ENCODE measurements at regions not wholly inside any gene's neighbourhood (a gene's known extent, or its start where the extent isn't known, plus 50 kb on each side); places are given as distances from the start of the nearest gene placed in this dataset.

DNA sequence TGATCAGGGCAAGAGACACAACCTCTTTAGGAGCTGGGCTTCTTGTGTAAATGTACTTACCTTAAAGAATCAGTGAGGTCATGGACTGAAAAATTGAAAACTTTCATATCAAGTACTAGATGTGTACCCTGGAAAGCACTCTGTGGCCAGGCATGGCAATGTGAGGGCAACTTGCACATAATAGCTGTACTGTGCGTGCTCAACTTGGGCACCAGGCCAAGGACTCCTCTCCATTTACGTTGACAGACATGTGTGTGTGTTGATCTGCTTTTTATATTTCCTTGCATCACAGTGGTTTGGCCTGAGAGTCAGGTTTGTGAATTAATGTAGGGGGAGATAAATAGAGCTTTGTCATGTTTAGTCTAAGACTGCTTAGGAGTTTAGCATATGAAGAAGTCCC lies 669.5 kb upstream of the REG3G start:
- intact Hi-C loops (cut with micrococcal nuclease): no loop called here
- ATAC-seq (no peak), DNase-seq (no peak)

DNA sequence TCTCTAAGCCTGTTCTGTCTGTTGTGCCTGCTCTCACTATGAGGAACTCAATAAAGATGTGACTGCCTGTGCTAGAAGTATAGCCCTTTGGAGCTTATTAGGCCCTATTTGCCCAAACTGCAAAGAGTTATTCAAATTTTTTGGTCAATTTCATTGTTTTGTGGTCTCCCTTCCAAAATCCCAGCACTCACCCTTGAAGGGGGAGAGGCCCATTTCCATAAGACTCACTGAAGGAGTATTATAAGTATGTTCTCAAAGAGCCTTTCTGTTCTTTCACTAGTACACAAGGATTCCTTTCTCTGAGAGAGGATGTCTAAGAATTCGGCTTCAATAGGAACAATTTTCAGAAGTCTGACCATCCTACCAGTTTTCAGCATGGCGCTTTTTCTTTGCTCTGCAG lies 641.9 kb upstream of the REG3G start:
- DNase-seq: no peak
- intact Hi-C loops (cut with micrococcal nuclease): no loop called here
- ATAC-seq: no peak

GRCh38 chr2:78397198-78397597 lies 628.3 kb upstream of the REG3G start:
- DNase-seq (no peak), ATAC-seq (no peak)
- intact Hi-C loops (cut with micrococcal nuclease): no loop called here

- intact Hi-C loops (cut with micrococcal nuclease): no loop called here
- DNase-seq (no peak), ATAC-seq (no peak)
Observed at GRCh38 chr2:78407960-78408794, 617.3 kb upstream of the REG3G start.

GRCh38 chr2:78408795-78409118 lies 616.7 kb upstream of the REG3G start:
- DNase-seq (no peak), ATAC-seq (no peak)
- intact Hi-C loops (cut with micrococcal nuclease): no loop called here

DNA sequence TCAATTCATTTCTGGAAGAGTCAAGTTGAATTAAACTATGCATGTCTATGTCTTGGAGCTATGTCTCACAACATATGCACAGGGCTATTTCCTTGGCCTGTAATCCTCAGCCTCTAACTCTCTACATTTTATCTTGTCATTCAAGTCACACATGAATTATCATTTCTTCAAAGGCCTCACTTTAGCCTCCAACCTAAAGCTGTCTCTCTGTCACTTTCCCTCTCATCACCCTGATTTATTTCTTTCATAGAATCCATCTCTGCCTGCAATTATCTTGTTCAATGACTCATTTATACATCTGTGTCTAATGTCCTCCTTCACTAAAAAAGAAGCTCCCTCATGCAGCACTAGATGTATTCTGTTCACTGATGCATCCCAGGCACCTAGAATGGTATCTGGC lies 614.2 kb upstream of the REG3G start:
- no peak for ATAC-seq
- no peak for DNase-seq
- intact Hi-C loops (cut with micrococcal nuclease): no loop called here

GRCh38 chr2:78416625-78417300 lies 608.7 kb upstream of the REG3G start:
- intact Hi-C loops (cut with micrococcal nuclease): no loop called here
- ATAC-seq (no peak), DNase-seq (no peak)

DNA sequence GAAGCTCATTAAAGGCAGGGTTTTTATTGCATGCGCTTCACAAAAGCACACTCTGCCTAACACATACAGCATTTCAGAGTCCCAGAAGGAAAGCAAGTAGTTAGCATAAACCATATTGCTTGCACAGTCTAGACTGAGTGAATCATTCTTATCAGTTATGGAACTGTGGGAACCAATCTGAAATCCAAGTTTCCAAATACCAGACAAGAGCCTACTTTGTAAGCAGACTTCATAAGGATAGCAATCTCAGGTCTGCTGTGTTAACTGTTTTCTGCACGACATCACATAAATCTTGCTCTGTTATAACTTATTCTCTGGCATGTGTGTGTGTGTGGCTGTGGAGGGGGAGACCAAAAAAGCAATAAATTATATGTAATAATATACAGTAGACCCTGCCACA lies 608.1 kb upstream of the REG3G start:
- ATAC-seq (no peak), DNase-seq (no peak)
- intact Hi-C loops (cut with micrococcal nuclease): no loop called here

DNA sequence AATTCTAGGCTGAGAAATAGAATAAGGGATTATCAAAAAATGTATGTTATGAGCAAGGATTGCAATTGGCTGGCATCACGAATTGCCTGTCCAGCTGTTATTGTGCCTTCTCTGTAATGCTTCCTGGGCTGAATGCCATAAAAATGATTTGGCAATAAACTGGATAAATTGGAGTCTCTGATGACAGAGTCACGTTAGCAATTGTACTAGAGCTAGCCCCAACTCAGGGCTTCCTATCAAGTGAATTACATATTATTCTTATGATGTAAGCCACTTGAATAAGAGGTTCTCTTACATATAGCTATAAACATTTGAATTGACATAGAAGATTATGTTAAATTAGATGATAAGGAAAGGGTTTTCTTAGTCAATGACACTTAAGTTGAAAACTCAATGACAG lies 607.5 kb upstream of the REG3G start:
- intact Hi-C loops (cut with micrococcal nuclease): no loop called here
- DNase-seq (no peak), ATAC-seq (no peak)

DNA sequence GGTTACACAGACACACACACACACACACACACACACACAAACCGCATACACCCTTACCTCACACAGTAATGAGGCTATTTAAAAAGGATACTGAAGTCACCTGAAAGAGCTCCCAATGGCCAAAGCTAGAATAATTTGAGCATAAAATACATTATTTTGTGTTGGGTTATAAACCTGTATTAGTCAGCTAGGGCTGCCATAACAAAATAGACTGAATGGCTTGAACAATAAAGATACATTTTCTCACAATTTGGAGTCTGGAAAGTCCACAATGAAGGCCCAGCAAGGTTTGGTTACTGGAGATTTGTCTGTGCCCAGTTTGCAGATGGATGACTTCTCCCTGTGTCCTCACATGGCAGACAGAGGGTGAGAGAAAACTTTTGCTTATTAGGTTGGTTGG lies 605.4 kb upstream of the REG3G start:
- intact Hi-C loops (cut with micrococcal nuclease): no loop called here
- ATAC-seq: no peak
- DNase-seq: no peak

DNA sequence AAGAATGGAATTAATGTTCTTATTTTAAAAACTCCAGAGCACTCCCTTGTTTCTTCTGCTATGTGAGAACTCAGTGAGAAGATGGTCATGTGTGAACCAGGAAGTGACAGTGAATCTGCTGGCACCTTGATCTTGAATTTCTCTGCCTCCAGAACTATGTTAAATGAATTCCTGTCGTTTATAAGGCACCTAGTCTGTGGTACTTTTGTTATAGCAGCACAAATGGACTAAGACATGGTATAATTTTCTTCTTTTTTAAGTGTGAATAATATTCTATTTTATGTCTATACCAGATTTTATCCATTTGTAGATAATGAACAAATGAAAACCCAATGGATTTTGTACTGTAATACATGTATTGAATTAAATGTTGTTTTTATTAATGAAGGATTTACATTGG lies 601.9 kb upstream of the REG3G start:
- no peak for DNase-seq
- intact Hi-C loops (cut with micrococcal nuclease): no loop called here
- ATAC-seq: no peak

DNA sequence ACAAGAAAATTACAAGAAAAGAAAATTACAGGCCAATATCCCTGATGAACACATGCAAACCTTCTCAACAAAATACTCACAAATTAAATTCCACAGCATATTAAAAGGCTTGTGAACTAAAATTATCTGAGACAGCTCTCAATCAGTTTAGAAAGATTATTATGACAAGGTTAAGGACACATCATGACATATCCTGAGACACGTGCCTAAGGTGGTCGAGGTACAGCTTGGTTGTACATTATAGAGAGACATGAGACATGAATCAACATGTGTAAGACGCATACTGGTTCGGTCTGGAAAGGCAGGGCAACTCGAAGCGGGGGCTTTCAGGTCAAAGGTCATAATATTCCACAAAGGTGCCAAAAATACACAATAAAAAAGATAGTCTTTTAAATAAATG lies 598.3 kb upstream of the REG3G start:
- DNase-seq: no peak
- no peak for ATAC-seq
- intact Hi-C loops (cut with micrococcal nuclease): no loop called here

DNA sequence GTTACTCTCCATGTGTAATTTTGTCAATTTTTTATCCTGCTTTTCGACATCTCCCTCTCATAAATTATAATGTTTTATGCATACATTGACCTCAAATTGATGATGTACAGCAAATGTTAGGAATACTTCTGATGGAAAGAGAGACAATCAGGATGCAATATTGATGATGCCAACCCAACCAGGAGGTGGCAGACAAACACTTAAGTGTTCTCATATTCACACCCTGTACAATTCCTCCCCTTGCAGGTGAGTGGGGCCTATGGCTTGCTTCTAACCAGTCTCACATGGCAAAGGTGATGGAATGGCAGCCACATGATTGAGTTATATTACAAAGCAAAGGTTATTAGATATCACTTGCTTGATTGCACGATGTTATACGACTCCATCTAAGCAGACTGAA lies 594.3 kb upstream of the REG3G start:
- DNase-seq (no peak), ATAC-seq (no peak)
- intact Hi-C loops (cut with micrococcal nuclease): no loop called here

- DNase-seq (no peak), ATAC-seq (no peak)
- intact Hi-C loops (cut with micrococcal nuclease): no loop called here
Observed at GRCh38 chr2:78439122-78439521, 586.4 kb upstream of the REG3G start.

DNA sequence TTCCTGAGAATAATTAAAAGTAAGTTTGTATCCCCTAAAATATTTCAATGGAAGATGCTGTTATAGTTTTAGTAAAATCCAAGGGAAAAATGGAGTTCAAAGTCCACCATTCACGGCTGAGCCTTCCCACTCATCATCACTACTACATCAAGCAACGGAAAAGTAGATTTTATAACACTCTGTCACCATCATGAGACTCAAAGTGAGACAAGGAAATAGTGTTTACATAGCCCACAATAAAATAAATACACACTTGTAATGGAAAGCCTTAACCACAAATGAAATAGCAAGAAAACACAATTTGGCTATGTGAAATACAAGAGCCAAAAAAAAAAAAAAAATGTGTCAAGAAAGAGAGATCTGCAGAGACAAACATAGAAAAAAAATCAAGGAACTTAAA lies 569.9 kb upstream of the REG3G start:
- DNase-seq: no peak
- ATAC-seq: no peak
- intact Hi-C loops (cut with micrococcal nuclease): no loop called here

- intact Hi-C loops (cut with micrococcal nuclease): no loop called here
- ATAC-seq (no peak), DNase-seq (no peak)
Observed at GRCh38 chr2:78457269-78457668, 568.2 kb upstream of the REG3G start.

DNA sequence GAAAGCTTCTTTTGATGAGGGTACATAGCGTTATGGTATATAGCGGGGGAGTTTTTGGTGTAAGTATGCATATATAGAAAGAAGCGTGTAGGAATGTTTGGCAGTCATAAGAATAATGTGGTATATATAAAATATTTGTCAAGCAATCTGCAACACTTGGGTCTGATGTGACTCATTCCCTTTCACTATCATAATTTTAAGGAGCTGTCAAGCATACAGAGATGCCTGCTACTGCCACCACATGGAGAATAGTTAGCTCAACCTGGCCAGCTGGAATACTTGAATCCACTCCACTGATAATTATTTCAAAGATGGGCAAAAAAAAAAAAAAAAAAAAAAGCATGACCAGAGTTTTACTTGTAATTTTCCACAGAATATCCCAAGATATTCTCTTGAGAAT lies 559.8 kb upstream of the REG3G start:
- intact Hi-C loops (cut with micrococcal nuclease): no loop called here
- ATAC-seq (no peak), DNase-seq (no peak)

DNA sequence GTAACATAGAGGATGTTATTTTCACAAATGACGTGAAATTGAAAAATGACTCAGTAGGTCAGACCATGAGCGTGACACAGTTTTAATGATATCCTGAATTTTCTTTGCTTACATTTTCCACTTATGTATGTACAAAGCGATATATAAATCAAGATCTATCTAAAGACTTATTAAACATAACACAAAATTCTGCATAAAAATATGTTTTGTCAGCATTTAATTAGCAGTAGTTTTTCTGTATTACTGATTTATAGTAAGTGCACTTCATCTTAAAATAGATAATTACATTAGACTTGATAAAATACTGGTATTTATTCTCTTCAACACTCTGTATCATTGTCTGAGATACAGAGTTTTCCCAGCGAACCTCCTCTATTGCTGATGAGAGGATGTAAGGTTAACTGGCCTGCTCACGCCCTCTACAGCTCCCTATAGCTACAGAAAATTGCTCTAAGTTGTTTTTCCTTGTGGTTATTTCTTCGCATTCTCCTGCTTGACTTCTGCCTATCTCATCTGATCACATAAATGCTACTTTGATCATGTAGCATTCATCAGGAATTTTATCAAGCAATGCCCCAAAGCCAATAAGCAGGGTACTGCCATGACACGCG lies 548.8 kb upstream of the REG3G start:
- ATAC-seq: no peak
- intact Hi-C loops (cut with micrococcal nuclease): no loop called here
- DNase-seq: no peak

- intact Hi-C loops (cut with micrococcal nuclease): no loop called here
- DNase-seq: no peak
- no peak for ATAC-seq
Observed at GRCh38 chr2:78486565-78486964, 538.9 kb upstream of the REG3G start.

DNA sequence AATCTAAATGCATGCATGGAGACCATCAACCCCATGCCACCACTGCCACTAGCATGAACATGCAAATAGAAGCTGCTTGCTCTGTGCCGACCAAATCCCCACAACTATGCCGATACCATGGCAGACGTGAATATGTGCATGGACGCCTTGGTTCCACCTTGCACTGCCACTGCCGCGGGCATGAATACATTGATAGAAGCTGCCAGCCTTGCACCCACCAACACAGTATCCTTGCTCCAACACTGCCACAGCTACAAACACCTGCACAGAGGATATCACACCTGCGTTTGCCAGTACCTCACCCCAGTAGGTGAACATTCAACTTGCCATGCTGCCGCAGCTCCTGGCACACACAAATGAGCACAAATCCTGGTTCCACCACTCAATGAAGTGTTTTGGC lies 527.4 kb upstream of the REG3G start:
- ATAC-seq (no peak), DNase-seq (no peak)
- intact Hi-C loops (cut with micrococcal nuclease): no loop called here

GRCh38 chr2:78506301-78506700 lies 519.2 kb upstream of the REG3G start:
- intact Hi-C loops (cut with micrococcal nuclease): no loop called here
- no peak for DNase-seq
- ATAC-seq: no peak

All from left ventricle myocardium superior (tissue), 1 donor.